ENCODE measurements at regions not wholly inside any gene's neighbourhood (a gene's known extent, or its start where the extent isn't known, plus 50 kb on each side); places are given as distances from the start of the nearest gene placed in this dataset.

DNA sequence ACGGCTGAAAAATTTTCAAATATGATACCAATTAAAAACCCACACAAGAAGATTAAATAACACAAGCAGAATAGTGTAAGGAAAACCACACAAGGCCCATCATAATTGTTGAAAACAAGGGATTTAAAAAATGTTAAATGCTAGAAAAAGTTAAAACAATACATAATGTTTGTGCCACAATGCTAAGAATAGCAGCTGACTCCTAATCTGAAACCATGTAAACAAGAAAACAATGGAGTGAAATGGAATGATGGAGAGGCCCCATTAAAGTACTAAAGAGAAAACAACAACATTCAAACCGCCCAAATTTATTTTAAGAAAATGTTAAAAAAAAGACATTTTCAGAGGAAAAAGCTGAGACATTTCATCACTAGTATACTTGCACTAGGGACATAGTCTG lies 663.6 kb upstream of the NCAM2 start:
- TF ChIP-seq, protein P1, sequence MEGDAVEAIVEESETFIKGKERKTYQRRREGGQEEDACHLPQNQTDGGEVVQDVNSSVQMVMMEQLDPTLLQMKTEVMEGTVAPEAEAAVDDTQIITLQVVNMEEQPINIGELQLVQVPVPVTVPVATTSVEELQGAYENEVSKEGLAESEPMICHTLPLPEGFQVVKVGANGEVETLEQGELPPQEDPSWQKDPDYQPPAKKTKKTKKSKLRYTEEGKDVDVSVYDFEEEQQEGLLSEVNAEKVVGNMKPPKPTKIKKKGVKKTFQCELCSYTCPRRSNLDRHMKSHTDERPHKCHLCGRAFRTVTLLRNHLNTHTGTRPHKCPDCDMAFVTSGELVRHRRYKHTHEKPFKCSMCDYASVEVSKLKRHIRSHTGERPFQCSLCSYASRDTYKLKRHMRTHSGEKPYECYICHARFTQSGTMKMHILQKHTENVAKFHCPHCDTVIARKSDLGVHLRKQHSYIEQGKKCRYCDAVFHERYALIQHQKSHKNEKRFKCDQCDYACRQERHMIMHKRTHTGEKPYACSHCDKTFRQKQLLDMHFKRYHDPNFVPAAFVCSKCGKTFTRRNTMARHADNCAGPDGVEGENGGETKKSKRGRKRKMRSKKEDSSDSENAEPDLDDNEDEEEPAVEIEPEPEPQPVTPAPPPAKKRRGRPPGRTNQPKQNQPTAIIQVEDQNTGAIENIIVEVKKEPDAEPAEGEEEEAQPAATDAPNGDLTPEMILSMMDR (IDR thresholded peaks at IDR 0.05 in 8 of 11, conservative IDR thresholded peaks at IDR 0.05 in 3 of 11) = no peak
- TF ChIP-seq POLR2AphosphoS5 (IDR thresholded peaks at IDR 0.05) = no peak
